ENCODE measurements at regions not wholly inside any gene's neighbourhood (a gene's known extent, or its start where the extent isn't known, plus 50 kb on each side); places are given as distances from the start of the nearest gene placed in this dataset.
"Not testable (repeated sequence)": the region's sequence is repeated elsewhere in the genome, so short reads cannot be mapped to it uniquely, and the experiment has no call there.

DNA sequence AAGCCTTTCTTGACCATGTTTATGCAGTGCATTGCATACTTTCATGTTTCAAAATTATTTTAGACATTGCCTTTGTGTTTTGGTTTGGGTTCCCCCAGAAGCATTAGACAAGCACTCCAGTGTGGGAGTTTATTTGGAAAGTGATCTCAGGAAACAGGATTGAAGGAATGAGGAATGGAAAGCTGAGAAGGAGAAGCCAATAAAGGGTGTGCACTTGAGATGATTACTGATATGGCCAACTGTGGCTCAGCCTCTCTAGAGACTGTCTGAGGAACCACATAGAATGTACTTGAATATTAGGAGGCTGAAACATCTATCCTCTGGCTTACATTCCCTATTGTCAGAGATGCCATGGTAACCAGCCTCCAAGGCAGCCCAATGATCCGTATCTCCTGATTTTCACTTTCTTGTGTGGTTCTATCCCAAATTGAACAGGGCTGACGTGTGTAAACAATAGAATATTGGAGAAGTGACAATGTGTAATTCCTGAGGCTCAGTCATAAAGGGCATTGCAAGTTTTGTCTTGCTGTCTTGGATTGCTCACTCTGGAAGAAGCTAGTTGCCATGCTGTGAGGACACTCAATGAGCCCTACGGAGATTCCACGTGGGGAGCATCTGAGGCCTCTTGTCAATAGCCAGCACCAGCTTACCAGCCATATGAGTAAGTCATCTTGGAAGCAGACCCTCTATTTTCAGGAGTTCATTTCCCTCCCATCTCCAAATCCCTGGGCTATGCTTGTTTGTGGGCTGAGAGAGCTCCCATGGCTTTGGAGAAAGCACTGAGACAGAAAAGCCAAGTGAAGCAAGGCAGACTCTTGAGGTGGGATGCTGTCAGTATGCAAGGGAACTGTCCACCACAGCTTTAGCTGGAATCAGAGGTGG is 84.7 kb downstream of the SCN11A start:
- no peak for DNase-seq (ENCODE audit: low spot score)

DNA sequence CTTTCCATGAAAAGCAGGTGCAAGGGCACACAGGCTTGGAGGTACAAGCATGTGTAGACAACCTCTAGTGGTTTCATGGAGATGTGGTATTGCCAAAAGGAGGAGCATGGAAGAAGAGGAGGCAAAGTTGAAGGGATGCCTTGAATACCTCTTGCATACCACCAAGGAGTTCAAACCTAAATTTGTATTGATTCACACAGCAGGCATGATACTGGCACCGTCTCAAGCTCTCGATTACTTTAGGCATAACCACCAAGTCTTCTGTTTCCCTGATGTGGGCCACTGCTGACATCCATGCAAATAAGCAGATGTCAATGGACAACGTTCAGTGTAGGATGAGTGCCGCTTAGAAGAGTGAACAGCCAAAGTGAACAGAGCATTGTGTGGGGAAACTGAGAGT is 87.1 kb downstream of the SCN11A start:
- no peak for DNase-seq (ENCODE audit: low spot score)

DNA sequence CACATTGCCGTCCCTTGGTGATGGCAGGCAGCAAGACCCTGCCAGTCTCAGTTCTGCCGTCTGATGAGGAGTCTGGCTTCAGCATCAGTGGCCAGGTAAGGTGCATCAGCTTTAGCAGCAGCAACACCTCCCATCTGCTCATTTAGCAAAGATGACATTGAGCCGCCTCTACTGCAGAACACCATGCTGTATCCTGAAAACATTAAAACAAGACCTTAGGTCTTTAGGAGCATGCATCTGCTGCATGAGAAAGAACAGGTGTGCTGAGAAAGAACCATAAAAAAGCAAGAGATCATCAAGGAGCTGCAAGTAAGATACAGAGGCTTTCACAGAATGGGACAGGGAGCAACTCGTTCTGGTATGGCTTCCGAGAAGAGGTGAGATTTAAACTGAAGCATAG is 87.5 kb downstream of the SCN11A start:
- DNase-seq (ENCODE audit: low spot score) = no peak

DNA sequence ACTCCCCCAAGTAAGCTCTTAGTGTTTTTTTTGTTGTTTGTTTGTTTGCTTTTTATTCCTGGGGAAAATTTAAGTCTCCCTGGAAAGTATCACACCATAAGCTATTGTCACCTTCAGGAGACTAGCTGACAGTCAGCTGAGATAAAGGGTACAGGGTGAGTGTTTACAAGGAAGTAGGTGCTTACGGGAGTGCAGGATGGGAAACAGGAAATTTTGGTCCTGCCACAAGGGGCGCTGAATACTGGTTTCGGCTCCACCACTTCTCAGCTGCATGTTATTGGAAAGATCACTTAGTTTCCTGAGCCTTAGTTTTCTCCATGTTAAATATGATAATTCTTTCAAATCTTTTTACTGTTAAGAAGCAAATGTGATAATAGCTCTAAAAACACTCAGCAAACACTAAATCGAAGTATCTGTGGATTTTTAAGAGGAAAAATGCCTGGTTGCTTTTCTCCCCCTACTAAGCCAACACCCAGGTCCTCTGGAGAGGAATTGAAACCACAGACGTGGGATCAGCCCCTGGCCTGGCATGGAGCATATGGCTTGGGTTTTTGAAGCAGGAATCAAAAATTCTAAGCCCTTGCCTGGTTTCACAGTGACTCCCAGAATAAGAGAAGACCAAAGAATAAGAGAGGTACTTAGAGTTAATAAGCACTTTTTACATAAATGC is 90.7 kb downstream of the SCN11A start:
- DNase-seq (ENCODE audit: low spot score) = peak; percentile 67

DNA sequence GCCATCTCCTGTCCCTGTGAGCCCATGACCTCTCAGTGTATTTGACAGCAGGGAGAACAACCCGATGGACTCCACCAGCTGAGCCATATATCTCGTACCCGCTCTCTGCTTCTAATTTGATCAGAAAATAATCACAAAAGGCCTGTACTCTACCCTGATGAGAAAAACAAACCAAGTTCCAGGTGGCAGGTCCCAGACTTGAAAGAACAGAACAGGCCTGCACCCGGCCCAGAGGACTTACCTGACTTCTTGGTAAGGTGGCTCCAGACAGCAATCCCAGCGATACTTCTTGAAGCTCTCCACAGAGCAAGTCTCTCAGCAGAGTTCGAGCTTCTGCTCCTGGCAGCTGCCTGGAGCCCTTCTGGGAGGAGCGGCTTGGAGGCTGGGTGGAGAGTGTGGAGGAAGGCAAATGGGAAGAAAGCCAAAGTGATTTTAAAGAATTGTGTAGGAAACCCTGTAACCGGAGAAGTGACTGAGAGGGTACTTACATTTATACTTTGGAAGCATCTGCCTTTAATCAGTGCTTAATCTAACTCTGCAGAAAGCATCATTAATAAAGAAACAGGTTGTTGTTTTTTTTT is 91.6 kb downstream of the SCN11A start:
- no peak for DNase-seq (ENCODE audit: low spot score)

DNA sequence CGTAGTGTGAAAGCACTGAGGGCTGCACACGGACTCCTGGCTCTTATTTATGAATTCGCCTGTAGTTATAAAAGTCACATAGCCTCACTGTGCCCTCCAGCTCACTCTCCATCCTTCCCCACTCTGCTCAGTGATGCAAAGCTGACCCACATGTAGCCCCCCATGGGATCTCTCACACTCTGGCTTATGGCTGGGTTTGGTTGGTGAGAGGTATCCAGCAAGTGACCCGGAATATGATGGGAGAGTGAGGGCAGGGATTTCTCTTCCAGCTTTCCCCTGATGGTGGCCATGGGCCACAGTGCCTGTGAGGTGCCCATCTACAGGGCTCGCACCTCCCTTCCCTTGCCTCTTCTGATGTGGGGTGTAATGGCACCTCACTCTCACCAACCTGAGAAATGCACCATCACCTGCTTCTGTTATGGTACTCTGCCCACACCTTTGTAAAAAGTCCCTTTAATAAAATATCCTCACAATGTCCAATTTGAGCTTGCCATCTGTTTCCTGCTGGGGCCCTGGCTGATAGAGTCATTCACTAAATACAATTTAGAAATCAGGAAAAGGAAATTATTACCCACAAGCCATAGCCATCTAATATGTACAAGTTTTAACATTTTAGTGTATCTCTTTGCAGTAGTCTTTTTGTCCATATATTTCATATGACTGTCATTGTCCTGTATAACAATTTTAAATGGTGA is 93.6 kb downstream of the SCN11A start:
- DNase-seq (ENCODE audit: low spot score) = no peak

DNA sequence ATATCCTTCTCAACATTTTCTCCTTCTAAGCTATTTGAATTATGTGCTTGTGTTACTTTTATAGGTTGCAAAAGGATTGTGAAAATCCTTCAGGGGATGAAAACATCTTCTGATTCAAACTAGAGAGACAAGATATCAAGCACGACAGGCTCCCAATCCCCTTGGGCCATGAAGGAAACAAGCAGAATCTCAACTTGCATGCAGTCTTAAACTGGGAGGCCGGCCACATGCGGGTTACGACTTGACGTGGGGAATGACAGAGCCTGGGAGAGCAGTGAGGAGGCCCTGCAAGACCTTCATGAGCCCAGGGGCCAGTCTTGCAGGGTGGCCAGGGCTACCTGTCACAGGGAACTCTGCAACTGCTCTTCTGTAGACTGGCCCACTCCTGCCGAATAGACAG is 94.4 kb downstream of the SCN11A start:
- no peak for DNase-seq (ENCODE audit: low spot score)

DNA sequence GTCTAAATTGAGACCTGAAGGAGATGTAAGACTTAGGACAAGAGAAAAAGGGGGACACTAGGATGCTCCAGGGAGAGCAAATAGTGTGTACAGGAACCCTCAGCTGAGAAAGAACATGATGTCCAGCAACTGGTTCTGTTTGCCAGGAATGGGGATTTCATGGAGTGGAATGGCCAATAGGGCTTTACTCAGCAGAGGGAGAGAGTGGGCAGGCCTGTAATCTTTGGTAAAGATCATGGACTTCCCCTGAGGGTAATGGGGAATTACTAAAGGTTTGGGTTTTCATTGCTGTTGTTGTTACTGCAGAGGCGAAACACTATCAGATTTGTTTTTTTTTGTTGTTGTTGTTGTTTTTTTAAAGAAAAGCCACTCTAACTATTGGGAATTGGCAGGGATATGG is 99.0 kb downstream of the SCN11A start:
- DNase-seq (ENCODE audit: low spot score) = no peak

DNA sequence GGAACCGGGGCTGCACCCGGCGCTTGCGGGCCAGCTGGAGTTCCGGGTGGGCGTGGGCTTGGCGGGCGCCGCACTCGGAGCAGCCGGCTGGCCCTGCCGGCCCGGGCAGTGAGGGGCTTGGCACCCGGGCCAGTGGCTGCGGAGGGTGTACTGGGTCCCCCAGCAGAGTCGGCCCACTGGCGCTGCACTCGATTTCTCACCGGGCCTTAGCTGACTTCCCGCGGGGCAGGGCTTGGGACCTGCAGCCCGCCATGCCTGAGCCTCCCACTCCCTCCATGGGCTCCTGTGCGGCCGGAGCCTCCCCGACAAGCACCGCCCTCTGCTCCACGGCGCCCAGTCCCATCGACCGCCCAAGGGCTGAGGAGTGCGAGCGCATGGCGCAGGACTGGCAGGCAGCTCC is 100.6 kb downstream of the SCN11A start:
- DNase-seq (ENCODE audit: low spot score) = not testable (repeated sequence)

DNA sequence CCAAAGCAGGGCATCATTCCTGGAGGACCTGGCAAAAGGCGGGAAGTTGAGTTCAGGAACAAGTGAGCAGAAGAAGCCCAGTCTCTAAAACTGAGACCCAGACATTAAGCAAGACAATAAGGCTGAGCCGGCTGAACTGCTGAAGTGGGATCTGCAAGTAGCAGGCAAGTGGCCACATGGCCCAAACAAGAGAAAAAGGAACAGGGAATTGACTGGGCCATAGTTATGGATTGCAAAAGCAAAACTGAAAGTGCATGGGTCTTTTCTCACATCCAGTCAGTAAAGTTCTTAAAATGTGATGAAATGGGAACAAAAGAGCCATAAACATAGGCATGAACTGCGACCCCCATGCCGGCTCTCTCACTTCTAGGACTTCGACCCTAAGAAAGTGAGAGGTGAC is 101.2 kb downstream of the SCN11A start:
- DNase-seq (ENCODE audit: low spot score) = no peak

DNA sequence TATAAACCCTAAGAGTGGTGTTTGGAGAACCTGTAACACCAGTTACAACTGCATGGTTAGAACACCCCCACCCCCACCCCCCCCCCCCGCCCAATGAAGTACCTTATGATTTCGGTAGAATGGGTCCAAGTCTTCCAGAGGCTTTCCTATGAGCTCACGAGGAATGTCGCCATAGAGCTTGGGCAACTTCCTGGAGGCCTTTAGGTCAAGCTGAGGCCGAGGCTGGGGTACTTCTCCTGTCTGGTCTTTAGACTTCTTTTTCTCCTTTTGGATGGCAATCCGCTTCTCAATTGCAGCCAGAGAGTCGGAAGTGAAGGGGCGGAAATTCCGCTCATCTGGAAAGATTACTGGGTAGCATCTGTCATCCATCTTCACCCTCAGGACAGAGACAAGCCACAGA is 101.8 kb downstream of the SCN11A start:
- no peak for DNase-seq (ENCODE audit: low spot score)

DNA sequence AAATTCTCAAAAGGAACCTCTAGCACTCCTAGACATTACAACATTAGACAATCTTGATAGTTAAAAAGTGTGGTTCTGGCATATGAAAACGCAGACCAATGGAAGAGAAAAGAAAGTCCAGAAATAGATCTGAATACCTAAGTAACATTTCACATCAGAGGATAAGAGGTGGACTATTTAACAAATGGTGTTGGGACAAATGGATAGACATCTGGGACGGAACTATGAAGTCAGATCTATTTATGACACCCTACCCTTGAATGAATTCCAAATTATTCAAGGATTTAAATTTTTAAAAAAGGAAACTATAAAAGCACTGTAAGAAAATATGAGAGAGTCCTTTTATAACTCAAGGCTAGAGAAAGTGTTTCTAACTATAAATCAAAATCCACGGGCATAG is 111.3 kb downstream of the SCN11A start:
- DNase-seq (ENCODE audit: low spot score) = no peak

DNA sequence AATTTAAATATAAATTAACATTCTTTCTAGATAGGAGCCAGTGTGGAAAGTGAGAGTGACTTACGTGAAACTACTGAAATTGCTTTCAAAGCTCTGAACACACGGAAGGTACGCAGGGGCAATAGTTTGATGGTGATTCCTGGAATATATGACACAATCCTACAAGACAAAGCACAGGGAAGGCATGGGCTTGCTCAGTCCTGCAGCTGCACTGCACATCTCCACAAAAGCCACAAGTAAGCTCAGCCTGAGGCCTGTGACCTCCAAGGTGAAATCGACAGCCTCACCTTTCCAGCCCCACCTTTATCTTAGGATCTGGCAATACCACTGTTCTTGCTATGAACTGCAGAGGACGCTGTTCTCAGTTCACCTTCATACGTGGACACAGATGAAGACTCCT is 109.3 kb upstream of the SCN10A start:
- no peak for DNase-seq (ENCODE audit: low spot score)

DNA sequence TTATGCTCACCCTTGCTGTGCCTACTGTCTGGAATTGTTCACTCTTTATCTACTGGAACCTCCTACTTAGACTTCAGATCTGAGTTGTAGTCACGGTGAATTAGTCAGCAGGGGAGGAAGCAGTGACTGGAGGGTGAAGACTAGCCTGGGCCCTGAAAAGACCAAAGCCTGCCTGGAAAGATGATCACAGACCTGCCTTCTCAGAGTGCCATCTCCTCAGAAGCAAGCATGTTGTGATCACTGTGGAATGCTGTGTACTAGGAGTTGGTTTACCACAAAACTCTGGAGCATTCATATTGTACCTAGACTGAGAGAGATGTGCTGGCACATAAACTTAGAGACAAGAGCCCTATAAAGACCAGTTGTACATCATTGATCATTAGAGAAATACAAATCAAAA is 100.7 kb upstream of the SCN10A start:
- DNase-seq (ENCODE audit: low spot score) = peak; percentile 47

DNA sequence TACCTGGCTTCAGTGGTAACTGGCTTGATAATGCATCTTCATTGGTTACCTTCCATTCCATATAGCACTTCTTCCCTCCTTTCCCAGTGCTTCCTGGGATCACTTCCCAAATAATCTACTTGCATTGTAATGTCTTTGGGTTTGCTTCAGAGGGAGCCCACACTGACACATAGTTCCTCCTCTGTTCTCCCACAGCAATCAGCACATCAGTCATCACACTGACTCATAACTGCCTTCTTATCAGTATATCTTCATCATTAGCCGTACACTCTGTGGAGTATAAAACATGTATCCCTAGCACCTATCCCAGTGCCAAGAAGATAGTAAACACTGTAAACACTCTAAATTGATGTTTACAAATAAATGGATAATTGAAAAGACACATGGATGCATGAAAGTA is 91.4 kb upstream of the SCN10A start:
- no peak for DNase-seq (ENCODE audit: low spot score)

DNA sequence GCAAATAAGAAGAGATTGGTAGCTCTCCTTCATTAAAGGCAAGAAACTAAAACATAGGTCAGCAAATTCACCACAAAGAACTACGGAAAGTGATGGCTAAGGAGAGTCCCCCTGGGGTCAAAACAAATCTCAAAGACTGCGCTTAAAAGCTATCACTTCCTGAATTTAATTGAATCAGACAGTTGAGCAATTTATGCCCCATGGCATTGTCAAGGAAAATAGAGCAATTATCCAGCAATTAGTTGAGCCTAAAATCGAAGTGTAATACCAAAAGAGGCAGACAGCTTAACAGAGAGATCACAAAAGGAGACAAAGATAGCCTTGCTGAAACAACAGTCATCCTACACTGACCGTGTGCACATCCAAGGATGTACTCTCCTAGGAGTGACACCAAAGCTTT is 74.4 kb upstream of the SCN10A start:
- no peak for DNase-seq (ENCODE audit: low spot score)

DNA sequence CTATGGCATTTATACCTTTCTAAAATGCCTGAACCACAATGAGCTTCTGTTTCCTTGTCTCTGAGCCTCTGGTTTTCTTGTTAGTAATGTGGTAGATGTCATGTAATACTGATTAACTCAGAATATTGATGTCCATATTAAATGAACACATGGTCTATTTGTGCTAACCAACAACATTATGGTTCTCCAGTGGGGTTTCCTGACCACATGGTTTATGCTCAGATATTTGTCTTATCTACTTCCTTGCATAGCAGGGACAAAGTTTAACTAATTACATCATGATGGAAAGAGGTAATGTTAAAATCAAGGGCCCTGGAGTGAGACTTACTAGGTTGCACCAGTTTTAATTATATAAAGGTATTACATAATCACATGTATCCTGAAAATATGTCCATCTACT is 62.6 kb upstream of the SCN10A start:
- no peak for DNase-seq (ENCODE audit: low spot score)
